HG02973 (cell line): ENCODE measurements at regions not wholly inside any gene's neighbourhood (a gene's known extent, or its start where the extent isn't known, plus 50 kb on each side); places are given as distances from the start of the nearest gene placed in this dataset.
"Not testable (repeated sequence)": the region's sequence is repeated elsewhere in the genome, so short reads cannot be mapped to it uniquely, and the experiment has no call there.

Experiments
- ATAC-seq: cut with Tn5 transposase; IDR thresholded peaks from one replicate; pipeline ENCODE4 v1.9.1; 2021; ENCODE audit warnings: moderate library complexity; ENCODE audit not compliant: unreplicated experiment

DNA sequence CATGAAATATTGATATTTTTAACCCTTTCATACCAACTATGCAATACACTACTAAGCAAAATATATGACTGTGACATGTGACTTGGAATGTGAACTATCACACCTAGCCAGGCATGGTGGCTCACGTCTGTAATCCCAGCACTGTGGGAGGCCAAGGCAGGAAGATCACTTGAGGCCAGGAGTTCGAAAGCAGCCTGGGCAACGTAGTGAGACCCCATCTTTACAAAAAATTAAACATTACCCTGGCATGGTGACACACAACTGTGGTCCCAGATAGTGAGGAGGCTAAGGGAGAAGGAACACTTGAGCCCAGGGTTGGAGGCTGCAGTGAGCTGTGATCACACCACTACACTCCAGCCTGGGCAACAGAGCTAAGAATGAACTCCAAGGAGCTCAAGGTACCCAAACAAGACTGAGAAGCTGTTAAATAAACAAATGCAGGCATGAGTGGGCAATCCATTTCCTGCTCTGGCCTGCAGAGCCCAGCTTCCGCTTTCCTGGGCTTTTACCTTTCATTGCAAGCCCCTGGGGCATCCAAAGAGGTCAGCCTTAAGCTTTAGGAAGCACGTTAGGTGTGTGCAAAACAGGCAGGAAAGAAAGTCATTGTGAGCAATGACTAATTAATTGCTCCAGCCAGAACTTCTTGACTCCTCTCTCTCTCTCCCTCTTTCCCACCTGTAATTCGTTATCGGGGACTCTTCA, 162.1 kb upstream of the FOXK1 start:
- no peak for ATAC-seq

DNA sequence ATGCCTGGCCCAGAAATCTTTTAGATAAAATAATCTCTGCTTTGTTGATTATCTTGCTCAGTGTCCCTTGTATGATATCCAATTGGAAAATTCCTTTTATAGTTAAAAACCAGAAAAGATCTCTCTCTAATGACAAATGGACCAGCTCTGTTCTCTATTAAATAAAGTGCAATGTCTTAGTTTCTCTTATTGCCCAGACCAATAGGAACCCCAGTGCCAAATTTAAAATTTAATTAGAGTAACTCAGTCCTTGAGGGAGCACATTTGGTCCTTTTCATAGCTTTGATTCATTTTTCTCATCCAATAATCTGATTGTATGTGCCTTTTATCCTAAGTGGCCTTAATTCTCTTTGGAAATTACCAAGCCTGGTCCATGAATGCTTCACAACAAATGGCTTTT, 158.9 kb upstream of the FOXK1 start:
- no peak for ATAC-seq

GRCh38 chr7:4523873-4524272, 158.2 kb upstream of the FOXK1 start:
- no peak for ATAC-seq

DNA sequence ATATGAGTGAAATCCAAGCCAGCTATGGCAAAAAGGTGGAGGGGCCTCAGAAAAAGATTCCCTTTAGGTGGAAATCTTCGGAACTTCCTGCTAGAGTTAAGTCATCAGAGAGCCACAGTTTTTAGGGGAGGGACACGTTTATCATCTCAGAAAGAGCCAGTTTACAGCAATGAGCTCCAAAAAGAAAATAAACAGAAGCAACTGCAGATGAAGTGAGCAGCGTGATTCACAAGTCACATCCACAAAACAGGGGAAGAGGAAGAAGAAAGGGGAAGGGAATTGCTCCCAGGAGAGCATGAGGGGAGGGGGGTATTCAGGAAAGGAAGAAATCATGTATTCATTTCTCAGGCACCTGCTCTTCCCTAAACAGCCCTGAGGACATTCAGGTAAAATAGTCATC, 156.2 kb upstream of the FOXK1 start:
- ATAC-seq: no peak

- no peak for ATAC-seq
These were observed 154.0 kb upstream of the FOXK1 start for GRCh38 chr7:4527988-4528636.

GRCh38 chr7:4531236-4531635, 150.9 kb upstream of the FOXK1 start:
- ATAC-seq: no peak

GRCh38 chr7:4533339-4533738, 148.8 kb upstream of the FOXK1 start:
- not testable (repeated sequence) for ATAC-seq

DNA sequence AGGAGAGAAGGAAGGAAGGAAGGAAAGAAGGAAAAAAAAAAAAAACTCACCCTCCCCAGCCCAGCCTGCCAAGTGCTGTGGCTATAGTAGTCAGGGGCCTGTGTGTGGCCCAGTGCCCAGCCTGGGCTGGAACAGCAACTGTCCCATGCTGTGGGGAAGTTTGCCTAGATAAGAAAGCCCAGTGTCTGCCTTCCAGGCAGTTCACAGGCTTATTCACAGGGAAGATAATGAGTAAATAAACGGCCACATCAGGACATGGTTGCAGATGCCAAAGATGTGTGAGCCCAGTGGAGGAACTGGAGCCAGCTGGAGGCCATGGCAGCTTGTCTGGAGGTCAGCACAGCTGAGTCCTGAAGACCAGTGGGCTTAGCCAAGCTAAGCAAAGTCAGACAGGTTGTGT, 132.4 kb upstream of the FOXK1 start:
- no peak for ATAC-seq

DNA sequence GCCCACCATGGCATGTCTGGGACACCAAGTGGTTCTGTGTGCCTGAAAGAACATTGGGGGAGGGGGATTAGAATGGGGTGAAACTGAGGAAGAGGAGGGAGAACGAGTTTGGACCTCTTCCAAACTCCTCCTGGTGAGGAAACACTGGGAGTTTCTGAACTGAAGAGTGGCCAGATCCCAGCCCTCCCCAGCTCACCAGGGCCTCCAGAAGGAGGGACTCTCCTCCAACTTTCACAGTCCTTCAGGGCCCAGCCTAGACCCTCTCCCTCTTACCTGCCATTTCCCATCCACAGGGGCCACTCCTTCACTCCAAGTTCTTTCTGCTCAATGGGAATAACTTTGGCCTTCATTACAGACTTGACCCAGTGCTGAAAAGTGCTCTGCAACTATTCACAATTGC, 132.0 kb upstream of the FOXK1 start:
- ATAC-seq: no peak

DNA sequence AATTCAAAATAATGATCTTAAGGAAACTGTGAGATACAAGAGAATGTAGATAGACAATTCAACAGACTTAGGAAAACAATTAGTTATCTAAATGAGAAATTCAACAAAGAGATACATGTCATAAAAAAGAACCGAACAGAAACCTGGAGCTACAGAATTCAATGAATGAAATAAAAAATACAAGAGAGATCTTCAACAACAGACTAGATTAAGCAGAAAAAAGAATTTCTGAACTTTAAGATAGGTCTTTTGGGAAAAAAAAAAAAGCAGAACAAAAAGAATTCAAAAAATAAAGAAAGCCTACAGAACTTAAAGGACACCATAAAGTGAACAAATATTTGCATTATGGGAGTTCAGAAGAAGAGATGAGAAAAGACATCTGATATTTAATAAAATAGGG, 129.1 kb upstream of the FOXK1 start:
- no peak for ATAC-seq

DNA sequence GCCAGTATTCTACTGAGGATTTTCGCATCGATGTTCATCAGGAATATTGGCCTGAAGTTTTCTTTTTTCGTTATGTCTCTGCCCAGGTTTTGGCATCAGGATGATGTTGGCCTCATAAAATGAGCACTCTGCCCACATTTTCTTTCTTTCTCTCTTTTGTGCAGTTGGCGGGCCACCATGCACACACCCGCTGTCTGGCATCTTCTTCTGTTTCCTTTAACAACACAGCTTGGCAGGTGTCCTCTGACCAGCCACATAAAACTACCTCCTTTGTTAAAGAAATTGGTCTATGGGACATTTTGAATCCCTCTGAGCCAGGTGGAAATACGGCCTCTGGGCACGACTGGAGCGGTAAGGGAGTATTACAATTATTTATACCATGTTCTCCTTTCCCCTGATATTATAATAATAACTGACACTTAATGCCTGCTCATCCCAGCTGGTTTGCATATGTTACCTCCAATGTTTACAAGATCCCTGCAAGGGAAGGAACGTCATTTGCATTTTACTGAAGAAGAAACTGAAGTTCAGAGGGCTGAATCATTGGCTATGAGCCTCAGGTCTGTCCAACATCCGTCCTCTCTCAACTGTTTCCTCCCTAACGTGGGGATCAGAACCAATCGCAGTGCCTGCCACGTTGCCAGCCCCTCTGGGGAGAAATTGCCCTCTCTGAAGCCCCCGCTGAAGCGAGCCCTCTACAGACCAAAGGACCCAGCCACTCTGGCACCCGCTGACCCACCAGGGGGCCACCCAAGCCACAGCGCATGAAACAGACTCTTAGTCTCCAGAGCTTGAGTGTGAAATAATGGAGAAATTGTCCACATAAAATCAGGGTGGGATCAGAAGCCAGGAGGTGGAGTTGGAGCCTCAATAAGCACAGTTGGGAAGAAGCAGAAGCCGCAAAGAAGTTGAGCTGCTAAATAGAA, 125.0 kb upstream of the FOXK1 start:
- no peak for ATAC-seq

GRCh38 chr7:4561795-4562194, 120.3 kb upstream of the FOXK1 start:
- ATAC-seq: no peak

- ATAC-seq: no peak
These were observed 115.4 kb upstream of the FOXK1 start for GRCh38 chr7:4566714-4567113.

GRCh38 chr7:4574851-4575250, 107.2 kb upstream of the FOXK1 start:
- no peak for ATAC-seq

DNA sequence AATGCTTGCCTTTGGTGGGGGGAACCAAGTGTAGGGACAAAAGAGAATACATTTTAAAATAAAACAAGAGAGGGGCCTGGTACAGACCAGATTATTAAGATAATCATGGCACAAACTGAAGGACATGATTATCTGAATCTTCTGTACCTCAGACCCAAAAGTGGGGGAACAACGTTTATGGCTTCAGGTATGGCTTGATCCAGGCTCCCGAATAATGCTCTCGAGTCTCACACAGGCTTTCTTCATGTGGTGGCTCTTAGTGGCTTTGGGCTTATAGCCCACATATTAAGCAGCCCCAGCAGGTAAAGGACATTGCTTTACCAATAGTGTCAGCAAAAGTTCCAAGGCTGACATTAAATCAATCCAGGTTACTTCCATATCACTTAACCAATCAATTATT, 106.8 kb upstream of the FOXK1 start:
- ATAC-seq: no peak

DNA sequence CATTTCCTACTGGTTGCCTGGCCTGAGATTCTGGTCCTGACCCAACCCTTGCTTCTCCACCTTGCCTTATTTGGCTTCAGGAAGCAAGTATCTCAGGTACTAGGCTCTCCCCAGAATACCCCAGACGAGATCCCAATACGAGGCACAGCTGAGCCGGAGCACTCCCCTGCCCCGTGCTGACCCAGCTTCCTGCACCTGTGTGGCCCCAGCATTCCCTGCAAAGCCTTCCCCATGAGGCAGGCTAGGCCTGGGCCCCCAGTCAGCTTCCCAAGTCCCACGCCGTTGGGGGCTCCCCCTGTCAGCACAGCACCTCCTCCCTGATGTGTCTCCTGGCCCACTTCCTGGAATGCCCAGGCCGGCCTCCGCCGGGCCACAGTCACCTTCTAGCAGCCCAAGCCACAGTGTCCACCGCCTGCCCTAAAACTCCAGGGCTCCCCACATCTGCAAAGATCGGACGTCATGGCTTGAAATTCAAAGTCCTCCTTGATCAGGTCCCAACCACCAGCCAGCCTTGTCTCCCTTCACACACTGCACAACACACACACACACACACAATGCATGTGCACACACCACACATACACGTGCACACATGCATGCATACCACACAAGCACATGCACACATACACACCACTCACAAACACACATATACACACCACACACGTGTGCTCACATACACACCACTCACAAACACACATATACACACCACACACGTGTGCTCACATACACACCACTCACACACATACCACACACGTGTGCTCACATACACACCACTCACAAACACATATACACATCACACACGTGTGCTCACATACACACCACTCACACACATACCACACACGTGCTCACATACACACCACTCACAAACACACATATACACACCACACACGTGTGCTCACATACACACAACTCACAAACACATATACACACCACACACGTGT, 78.9 kb upstream of the FOXK1 start:
- ATAC-seq: no peak

DNA sequence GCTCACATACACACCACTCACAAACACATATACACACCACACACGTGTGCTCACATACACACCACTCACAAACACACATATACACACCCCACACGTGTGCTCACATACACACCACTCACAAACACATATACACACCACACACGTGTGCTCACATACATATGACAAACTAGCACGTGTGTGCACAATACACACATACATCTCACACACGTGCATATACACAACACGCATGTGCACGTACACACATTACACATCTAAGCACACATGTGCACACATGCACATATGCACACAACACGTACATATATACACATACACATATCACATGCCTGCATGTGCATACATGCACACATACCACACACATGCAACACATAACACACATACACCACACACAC, 78.3 kb upstream of the FOXK1 start:
- no peak for ATAC-seq

DNA sequence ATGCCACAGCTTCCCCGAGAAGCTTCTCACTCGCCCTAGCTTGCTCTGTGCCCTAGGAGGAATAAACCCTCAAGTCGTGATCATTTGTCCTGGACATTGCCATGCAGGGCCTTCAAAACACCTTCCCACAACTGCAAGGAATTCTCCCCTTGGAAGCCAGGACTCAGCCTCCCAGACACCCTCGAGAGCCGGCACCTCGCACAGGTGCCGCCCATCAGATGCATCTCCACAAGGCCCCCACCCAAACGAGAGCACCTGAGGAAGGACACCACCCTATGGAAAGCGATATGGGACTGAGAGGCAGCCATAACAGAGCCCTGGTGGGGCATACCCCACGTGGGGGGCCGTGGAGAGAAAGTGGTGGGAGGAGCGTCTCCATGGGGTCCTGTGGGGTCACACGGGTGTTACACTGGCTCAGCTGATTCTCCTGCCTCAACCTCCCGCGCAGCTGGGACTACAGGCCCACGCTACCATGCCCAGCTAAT, 77.6 kb upstream of the FOXK1 start:
- no peak for ATAC-seq

- ATAC-seq: no peak
These were observed 75.3 kb upstream of the FOXK1 start for GRCh38 chr7:4606797-4607196.

DNA sequence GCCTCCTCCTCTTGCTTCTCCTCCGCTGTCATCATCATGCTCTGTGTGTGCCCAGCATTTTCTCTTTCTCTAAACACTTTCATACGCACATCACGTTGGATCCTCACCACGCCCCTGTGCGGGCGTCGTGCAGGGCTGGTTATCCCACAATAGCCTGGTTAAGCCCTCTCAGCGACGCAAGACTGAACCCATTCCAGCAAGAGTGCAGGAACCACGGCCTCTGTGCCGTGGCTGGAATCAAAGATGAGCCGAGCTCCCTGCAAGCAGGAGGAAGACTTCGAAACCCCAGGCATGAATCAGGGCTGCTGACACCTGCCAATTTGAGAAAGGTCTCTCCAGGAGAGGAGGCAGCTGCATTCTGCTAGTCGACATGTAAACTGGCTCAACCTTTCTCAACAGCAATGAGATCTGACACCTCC, 74.8 kb upstream of the FOXK1 start:
- ATAC-seq: no peak

- not testable (repeated sequence) for ATAC-seq
These were observed 72.5 kb upstream of the FOXK1 start for GRCh38 chr7:4609576-4609975.
